Right cardiac atrium (tissue), 5 donors: ENCODE measurements at regions not wholly inside any gene's neighbourhood (a gene's known extent, or its start where the extent isn't known, plus 50 kb on each side); places are given as distances from the start of the nearest gene placed in this dataset.

Experiments used
- ATAC-seq, 2 donors: fragments of 200-7000 bp; cut with Tn5 transposase; one replicate each; pipeline versions ENCODE4 v1.8.0 to v1.9.1; 2020; ENCODE audit warnings: moderate library complexity in 2 of 2, mild to moderate bottlenecking in 1 of 2
- DNase-seq, 3 donors: peaks; one replicate each; pipeline ENCODE4 v3.0.0-alpha.2; 2020
- H3K27ac ChIP-seq: one replicate; pipeline ENCODE4 v1.5.1; 2013; ENCODE audit warnings: mild to moderate bottlenecking, low read length, control low read depth, moderate library complexity
- H3K27me3 ChIP-seq: one replicate; pipeline ENCODE4 v1.6.1; 2013; ENCODE audit not compliant: control insufficient read depth, insufficient read depth
- H3K4me1 ChIP-seq: one replicate; pipeline ENCODE4 v1.6.1; 2013; ENCODE audit warnings: low read length; ENCODE audit not compliant: control insufficient read depth, insufficient read depth
- H3K4me3 ChIP-seq: one replicate; pipeline ENCODE4 v1.5.1; 2013; ENCODE audit warnings: low read length, control low read depth
- H3K9me3 ChIP-seq: one replicate; pipeline ENCODE4 v1.6.1; 2013; ENCODE audit warnings: low read length; ENCODE audit not compliant: control insufficient read depth
- WGBS: extraction: QIAGEN DNeasy Blood & Tissue Kit; methylation state at CpG from one replicate; pipeline ENCODE4 v1.1.7; 2013; 5-methylcytosine and 5-hydroxymethylcytosine counted together
- intact Hi-C, 4 donors: fragments of 100-400 bp; cut with DNase I; formaldehyde crosslinking; loops; one replicate each; pipeline versions ENCODE4 v1.11.0 to v1.14.0; 2022 to 2023
- donor health status: healthy with polysubstance abuse.
- donor health status: DM: no; HTN: yes; CAD: no.
- donor health status: DM: no; HTN: no; CAD: no.
- donor health status: DM: no; HTN: yes; CAD: no; lungs with severe emphysema.
- donor health status: DM: yes; HTN: yes; CAD: no.

GRCh38 chr3:178047496-178047895 lies 488.7 kb upstream of the KCNMB2 start:
- intact Hi-C loops, result no loop called here
- no peaks in the 10 kb centered on the region for H3K9me3 ChIP-seq
- 92% methylated on average over 3 of the region's 3 CpGs for WGBS
- H3K27me3 ChIP-seq, result no peaks in the 10 kb centered on the region
- no peaks in the 10 kb centered on the region for H3K4me1 ChIP-seq
- no peak overlapping the region for H3K4me3 ChIP-seq
- ATAC-seq (no peak), DNase-seq (no peak)
- H3K27ac ChIP-seq, result no peak overlapping the region

- no peak overlapping the region for H3K27ac ChIP-seq
- no peak overlapping the region for H3K4me3 ChIP-seq
- 67% methylated on average over 3 of the region's 3 CpGs for WGBS
- H3K4me1 ChIP-seq, result no peaks in the 10 kb centered on the region
- intact Hi-C loops, result no loop called here
- no peaks in the 10 kb centered on the region for H3K27me3 ChIP-seq
- DNase-seq (no peak), ATAC-seq (no peak)
- no peaks in the 10 kb centered on the region for H3K9me3 ChIP-seq
These were observed 487.5 kb upstream of the KCNMB2 start for GRCh38 chr3:178048768-178049167.

GRCh38 chr3:178054471-178054870 lies 481.8 kb upstream of the KCNMB2 start:
- ATAC-seq, result peak in 1 of 2 donors; percentile 22
- intact Hi-C loops, result no loop called here
- WGBS, result 52% methylated on average over 3 of the region's 3 CpGs

GRCh38 chr3:178055939-178056338 lies 480.3 kb upstream of the KCNMB2 start:
- DNase-seq, result no peak
- Histone ChIP-seq H3K4me1 (no peaks in the 10 kb centered on the region), H3K9me3 (no peaks in the 10 kb centered on the region), H3K27ac (no peak overlapping the region), H3K27me3 (no peaks in the 10 kb centered on the region), H3K4me3 (no peak overlapping the region)
- intact Hi-C loops, result no loop called here
- WGBS, result 93% methylated on average over 2 of the region's 2 CpGs
- ATAC-seq, result no peak

More at GRCh38 chr3:178054471-178054870, 481.8 kb upstream of the KCNMB2 start:
- Histone ChIP-seq H3K9me3 (no peaks in the 10 kb centered on the region), H3K4me3 (no peak overlapping the region), H3K4me1 (no peaks in the 10 kb centered on the region), H3K27me3 (no peaks in the 10 kb centered on the region), H3K27ac (no peak overlapping the region)
- no peak for DNase-seq

- WGBS, result 95% methylated on average over 1 of the region's 1 CpG
These were observed 479.4 kb upstream of the KCNMB2 start for GRCh38 chr3:178056868-178057267.

GRCh38 chr3:178058629-178059028 lies 477.6 kb upstream of the KCNMB2 start:
- Histone ChIP-seq H3K27me3 (no peaks in the 10 kb centered on the region), H3K9me3 (no peaks in the 10 kb centered on the region), H3K4me1 (no peaks in the 10 kb centered on the region), H3K4me3 (no peak overlapping the region), H3K27ac (no peak overlapping the region)
- ATAC-seq (no peak), DNase-seq (no peak)
- 69% methylated on average over 6 of the region's 6 CpGs for WGBS
- intact Hi-C loops, result no loop called here

More at GRCh38 chr3:178056868-178057267, 479.4 kb upstream of the KCNMB2 start:
- H3K4me3 ChIP-seq, result no peak overlapping the region
- no peak for DNase-seq
- intact Hi-C loops, result no loop called here
- no peaks in the 10 kb centered on the region for H3K9me3 ChIP-seq
- ATAC-seq, result no peak
- H3K4me1 ChIP-seq, result no peaks in the 10 kb centered on the region
- H3K27me3 ChIP-seq, result no peaks in the 10 kb centered on the region
- no peak overlapping the region for H3K27ac ChIP-seq

GRCh38 chr3:178059119-178059518 lies 477.1 kb upstream of the KCNMB2 start:
- ATAC-seq (peak in 1 of 2 donors; percentile 20), DNase-seq (no peak)
- intact Hi-C loops, result no loop called here
- no peaks in the 10 kb centered on the region for H3K27me3 ChIP-seq
- no peak overlapping the region for H3K4me3 ChIP-seq
- no peaks in the 10 kb centered on the region for H3K9me3 ChIP-seq
- H3K27ac ChIP-seq, result no peak overlapping the region
- no peaks in the 10 kb centered on the region for H3K4me1 ChIP-seq

- ATAC-seq (no peak), DNase-seq (no peak)
- Histone ChIP-seq H3K4me1 (no peaks in the 10 kb centered on the region), H3K9me3 (no peaks in the 10 kb centered on the region), H3K27me3 (no peaks in the 10 kb centered on the region), H3K4me3 (no peak overlapping the region), H3K27ac (no peak overlapping the region)
- 79% methylated on average over 6 of the region's 6 CpGs for WGBS
- intact Hi-C loops, result no loop called here
These were observed 476.4 kb upstream of the KCNMB2 start for GRCh38 chr3:178059836-178060235.

GRCh38 chr3:178060407-178060806 lies 475.8 kb upstream of the KCNMB2 start:
- peak overlapping the region; percentile 19 for H3K27ac ChIP-seq
- ATAC-seq (peak; percentile 89 to 93), DNase-seq (peak in 2 of 3 donors; percentile 14 to 47)
- H3K27me3 ChIP-seq, result no peaks in the 10 kb centered on the region
- no peaks in the 10 kb centered on the region for H3K4me1 ChIP-seq
- H3K4me3 ChIP-seq, result no peak overlapping the region
- intact Hi-C loops, result no loop called here
- no peaks in the 10 kb centered on the region for H3K9me3 ChIP-seq
- WGBS, result 56% methylated on average over 2 of the region's 2 CpGs

- WGBS, result 73% methylated on average over 1 of the region's 1 CpG
- ATAC-seq (no peak), DNase-seq (no peak)
- Histone ChIP-seq H3K9me3 (no peaks in the 10 kb centered on the region), H3K27me3 (no peaks in the 10 kb centered on the region), H3K27ac (no peak overlapping the region), H3K4me1 (no peaks in the 10 kb centered on the region), H3K4me3 (no peak overlapping the region)
- intact Hi-C loops, result no loop called here
These were observed 474.1 kb upstream of the KCNMB2 start for GRCh38 chr3:178062126-178062525.

GRCh38 chr3:178063461-178063860 lies 472.8 kb upstream of the KCNMB2 start:
- WGBS, result 37% methylated on average over 1 of the region's 1 CpG
- intact Hi-C loops, result no loop called here
- Histone ChIP-seq H3K4me1 (no peaks in the 10 kb centered on the region), H3K4me3 (no peak overlapping the region), H3K27ac (no peak overlapping the region), H3K27me3 (no peaks in the 10 kb centered on the region), H3K9me3 (no peaks in the 10 kb centered on the region)
- ATAC-seq, result peak in 1 of 2 donors; percentile 61
- peak in 1 of 3 donors; percentile 17 for DNase-seq

- ATAC-seq, result no peak
- H3K27me3 ChIP-seq, result no peaks in the 10 kb centered on the region
- intact Hi-C loops, result no loop called here
- no peak overlapping the region for H3K4me3 ChIP-seq
- WGBS, result 64% methylated on average over 1 of the region's 1 CpG
- no peak for DNase-seq
- no peaks in the 10 kb centered on the region for H3K9me3 ChIP-seq
- H3K27ac ChIP-seq, result no peak overlapping the region
- no peaks in the 10 kb centered on the region for H3K4me1 ChIP-seq
These were observed 468.5 kb upstream of the KCNMB2 start for GRCh38 chr3:178067721-178068120.
